Fibroblast of villous mesenchyme (primary cell): ENCODE measurements at regions not wholly inside any gene's neighbourhood (a gene's known extent, or its start where the extent isn't known, plus 50 kb on each side); places are given as distances from the start of the nearest gene placed in this dataset.

ENCODE experiments used
- DNase-seq: peaks from one replicate; pipeline ENCODE4 v3.0.0-alpha.2; 2010; ENCODE audit warnings: low read depth
- H3K4me3 ChIP-seq: 2 replicates; pipeline ENCODE4 v1.5.1; 2011; ENCODE audit warnings: low read depth, mild to moderate bottlenecking, low read length
- TF ChIP-seq, protein P1 (sequence below): IDR thresholded peaks from 2 replicates; pipeline ENCODE4 v1.5.1; 2012; ENCODE audit warnings: low read depth, mild to moderate bottlenecking, low read length; ENCODE audit not compliant: insufficient read depth

DNA sequence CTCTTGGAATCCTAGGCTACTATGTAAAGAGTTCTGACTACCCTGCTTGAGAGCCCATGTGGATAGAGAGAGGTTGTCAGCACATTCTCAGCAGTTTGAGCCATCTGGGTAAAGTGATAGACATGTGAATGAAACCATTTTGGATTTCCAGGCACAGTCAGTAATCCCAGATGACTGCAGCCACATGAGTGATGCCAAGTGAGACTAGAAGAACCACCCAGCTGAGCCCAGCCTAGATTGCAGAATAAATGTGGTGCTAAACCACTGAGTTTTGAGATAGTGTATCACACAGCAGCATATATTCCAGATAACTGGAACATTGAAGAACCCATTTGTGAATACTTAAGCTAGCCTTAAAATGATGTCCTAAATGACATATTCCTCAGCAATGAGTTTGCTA lies 166.2 kb downstream of the ATP6V1G3 start:
- DNase-seq, result no peak
- no peak overlapping the region for H3K4me3 ChIP-seq
- TF ChIP-seq, protein P1, sequence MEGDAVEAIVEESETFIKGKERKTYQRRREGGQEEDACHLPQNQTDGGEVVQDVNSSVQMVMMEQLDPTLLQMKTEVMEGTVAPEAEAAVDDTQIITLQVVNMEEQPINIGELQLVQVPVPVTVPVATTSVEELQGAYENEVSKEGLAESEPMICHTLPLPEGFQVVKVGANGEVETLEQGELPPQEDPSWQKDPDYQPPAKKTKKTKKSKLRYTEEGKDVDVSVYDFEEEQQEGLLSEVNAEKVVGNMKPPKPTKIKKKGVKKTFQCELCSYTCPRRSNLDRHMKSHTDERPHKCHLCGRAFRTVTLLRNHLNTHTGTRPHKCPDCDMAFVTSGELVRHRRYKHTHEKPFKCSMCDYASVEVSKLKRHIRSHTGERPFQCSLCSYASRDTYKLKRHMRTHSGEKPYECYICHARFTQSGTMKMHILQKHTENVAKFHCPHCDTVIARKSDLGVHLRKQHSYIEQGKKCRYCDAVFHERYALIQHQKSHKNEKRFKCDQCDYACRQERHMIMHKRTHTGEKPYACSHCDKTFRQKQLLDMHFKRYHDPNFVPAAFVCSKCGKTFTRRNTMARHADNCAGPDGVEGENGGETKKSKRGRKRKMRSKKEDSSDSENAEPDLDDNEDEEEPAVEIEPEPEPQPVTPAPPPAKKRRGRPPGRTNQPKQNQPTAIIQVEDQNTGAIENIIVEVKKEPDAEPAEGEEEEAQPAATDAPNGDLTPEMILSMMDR, result no peak

DNA sequence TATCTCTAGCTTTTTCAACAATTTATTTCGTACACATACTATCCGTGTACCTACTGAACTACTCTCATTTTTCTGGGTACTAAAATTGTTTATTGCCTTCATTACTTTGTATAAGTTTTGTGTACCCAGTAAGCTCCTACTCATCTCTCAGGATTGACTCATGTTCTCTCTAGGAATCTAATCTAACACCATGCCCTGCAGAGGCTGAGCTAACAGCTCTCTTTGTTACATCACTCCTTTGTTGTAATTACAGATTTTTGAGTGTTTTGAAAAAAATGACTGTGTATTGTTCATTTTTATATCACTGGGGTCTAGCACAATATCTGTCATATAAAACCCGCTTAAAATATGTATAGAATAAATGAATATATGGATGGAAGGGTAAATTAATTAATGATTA lies 167.1 kb downstream of the ATP6V1G3 start:
- no peak overlapping the region for H3K4me3 ChIP-seq
- DNase-seq, result peak; percentile 11
- TF ChIP-seq, protein P1, result no peak
